ENCODE measurements at regions not wholly inside any gene's neighbourhood (a gene's known extent, or its start where the extent isn't known, plus 50 kb on each side); places are given as distances from the start of the nearest gene placed in this dataset.

DNA sequence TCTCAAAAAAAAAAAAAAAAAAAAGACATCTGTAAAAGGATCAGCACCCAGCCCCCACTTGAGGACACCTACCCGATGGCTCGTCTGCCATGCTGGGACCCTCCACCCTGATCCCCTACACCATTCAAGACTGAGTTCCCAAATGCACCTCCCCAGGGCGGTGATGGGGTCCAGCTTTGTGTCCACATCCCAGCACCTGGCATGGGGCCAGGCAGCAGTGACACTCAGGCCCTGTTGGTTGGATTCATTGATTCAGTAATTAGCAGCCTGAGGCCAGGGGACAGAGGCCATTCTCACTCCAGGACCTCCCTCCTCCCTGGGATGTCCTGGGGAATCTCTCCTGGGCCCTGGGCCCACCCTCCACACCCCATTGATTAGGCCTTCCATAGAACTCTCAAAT, 88.8 kb upstream of the RUFY1 start:
- TF ChIP-seq GATA3 (IDR thresholded peaks at IDR 0.05; ENCODE audit: low read depth, low read length) (no peak), GATA2 (IDR thresholded peaks at IDR 0.05; ENCODE audit: low read depth, low read length) (no peak)
